ENCODE measurements at regions not wholly inside any gene's neighbourhood (a gene's known extent, or its start where the extent isn't known, plus 50 kb on each side); places are given as distances from the start of the nearest gene placed in this dataset.

DNA sequence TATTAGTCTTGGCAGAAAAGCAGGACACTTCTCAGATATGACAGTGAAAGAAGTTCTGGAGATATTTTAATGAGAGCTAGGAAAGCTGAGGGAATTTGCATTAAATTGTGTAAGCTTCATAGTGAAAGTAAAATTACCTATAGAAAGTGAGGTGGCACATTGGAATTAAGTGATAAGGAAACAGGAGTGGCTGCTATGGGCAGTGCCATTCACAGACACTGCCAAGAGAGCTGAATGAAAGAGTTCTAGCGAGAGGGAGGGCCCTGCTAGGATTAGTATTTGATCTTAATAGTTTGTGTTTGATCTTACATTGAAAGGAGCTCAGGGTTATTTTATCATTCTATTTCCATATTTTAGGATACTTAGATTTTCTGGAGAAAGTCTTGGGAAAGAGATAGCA lies 351.9 kb downstream of the DDX10 start:
- TF ChIP-seq, protein P1, sequence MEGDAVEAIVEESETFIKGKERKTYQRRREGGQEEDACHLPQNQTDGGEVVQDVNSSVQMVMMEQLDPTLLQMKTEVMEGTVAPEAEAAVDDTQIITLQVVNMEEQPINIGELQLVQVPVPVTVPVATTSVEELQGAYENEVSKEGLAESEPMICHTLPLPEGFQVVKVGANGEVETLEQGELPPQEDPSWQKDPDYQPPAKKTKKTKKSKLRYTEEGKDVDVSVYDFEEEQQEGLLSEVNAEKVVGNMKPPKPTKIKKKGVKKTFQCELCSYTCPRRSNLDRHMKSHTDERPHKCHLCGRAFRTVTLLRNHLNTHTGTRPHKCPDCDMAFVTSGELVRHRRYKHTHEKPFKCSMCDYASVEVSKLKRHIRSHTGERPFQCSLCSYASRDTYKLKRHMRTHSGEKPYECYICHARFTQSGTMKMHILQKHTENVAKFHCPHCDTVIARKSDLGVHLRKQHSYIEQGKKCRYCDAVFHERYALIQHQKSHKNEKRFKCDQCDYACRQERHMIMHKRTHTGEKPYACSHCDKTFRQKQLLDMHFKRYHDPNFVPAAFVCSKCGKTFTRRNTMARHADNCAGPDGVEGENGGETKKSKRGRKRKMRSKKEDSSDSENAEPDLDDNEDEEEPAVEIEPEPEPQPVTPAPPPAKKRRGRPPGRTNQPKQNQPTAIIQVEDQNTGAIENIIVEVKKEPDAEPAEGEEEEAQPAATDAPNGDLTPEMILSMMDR (IDR thresholded peaks at IDR 0.05): no peak
- H3K4me1 ChIP-seq (ENCODE audit: low read depth): no peaks in the 10 kb centered on the region
- no peak for DNase-seq
- no peak for ATAC-seq
- H3K9me3 ChIP-seq: no peaks in the 10 kb centered on the region
- no peak overlapping the region for H3K4me3 ChIP-seq
- no peaks in the 10 kb centered on the region for H3K36me3 ChIP-seq (ENCODE audit: low read depth)
- intact Hi-C loops (cut with DNase I, micrococcal nuclease): no loop called here

DNA sequence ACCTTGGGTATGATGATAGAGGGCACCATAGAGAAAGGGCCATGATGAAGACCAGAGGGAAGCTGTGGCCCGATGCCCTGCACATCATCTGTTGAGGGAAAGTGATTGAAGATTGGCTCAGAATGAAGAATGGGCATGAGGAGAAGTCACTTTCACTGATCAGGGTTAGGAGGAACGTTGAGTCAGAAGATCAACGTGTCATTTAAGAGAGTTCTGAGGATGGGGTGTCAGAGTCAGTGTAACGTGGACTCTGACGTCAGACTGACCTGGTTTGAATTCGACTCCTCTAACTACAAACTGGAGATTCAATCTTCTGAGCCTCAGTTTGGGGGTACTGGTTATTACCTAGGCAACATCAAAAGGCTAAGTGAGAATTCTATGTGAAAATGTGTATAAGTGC lies 352.6 kb downstream of the DDX10 start:
- TF ChIP-seq, protein P1 (IDR thresholded peaks at IDR 0.05): no peak
- no peak overlapping the region for H3K4me3 ChIP-seq
- intact Hi-C loops (cut with DNase I, micrococcal nuclease): no loop called here
- no peaks in the 10 kb centered on the region for H3K4me1 ChIP-seq (ENCODE audit: low read depth)
- DNase-seq: no peak
- no peaks in the 10 kb centered on the region for H3K36me3 ChIP-seq (ENCODE audit: low read depth)
- H3K9me3 ChIP-seq: no peaks in the 10 kb centered on the region
- no peak for ATAC-seq

- DNase-seq (no peak), ATAC-seq (no peak)
- no peaks in the 10 kb centered on the region for H3K9me3 ChIP-seq
- H3K4me1 ChIP-seq (ENCODE audit: low read depth): no peaks in the 10 kb centered on the region
- no peaks in the 10 kb centered on the region for H3K36me3 ChIP-seq (ENCODE audit: low read depth)
- TF ChIP-seq, protein P1 (IDR thresholded peaks at IDR 0.05): no peak
- no peak overlapping the region for H3K4me3 ChIP-seq
- intact Hi-C loops (cut with DNase I, micrococcal nuclease): no loop called here
These were observed 353.8 kb downstream of the DDX10 start for GRCh38 chr11:109018639-109019038.

DNA sequence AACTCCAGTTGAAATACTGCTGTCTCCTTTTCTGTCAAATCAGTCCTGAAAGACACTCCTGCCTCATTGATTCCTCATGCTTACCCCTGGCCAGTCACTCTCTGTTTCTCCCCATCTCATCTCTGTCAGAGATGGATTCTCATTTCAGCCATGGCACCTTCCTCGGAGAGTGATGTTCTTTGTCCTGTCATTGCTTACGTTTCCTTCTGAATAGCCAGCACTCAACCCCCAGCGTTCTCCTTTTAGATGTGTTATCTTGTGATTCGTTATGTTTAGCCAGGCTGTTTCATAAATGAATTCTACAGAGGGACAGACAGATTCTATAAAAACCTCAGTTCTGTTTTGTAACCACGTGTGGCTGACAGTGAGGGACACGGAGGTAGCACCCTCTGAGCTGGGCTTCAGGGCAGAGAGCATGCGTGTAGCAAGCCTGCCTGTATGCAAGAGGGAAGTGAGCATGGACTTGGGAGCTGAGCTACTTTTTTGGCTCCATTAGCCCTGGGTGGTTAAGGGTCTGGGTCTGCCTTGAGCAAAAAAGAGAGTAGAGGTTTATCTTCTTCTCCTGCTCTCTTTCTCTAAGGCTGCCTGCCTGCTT lies 354.6 kb downstream of the DDX10 start:
- H3K9me3 ChIP-seq: no peaks in the 10 kb centered on the region
- no peak for ATAC-seq
- TF ChIP-seq, protein P1 (IDR thresholded peaks at IDR 0.05): no peak
- H3K4me1 ChIP-seq (ENCODE audit: low read depth): no peaks in the 10 kb centered on the region
- no peaks in the 10 kb centered on the region for H3K36me3 ChIP-seq (ENCODE audit: low read depth)
- no peak for DNase-seq
- intact Hi-C loops (cut with DNase I, micrococcal nuclease): no loop called here
- no peak overlapping the region for H3K4me3 ChIP-seq

GRCh38 chr11:109023036-109023435 lies 358.2 kb downstream of the DDX10 start:
- TF ChIP-seq, protein P1 (IDR thresholded peaks at IDR 0.05): no peak
- no peak for ATAC-seq
- Histone ChIP-seq H3K36me3 (ENCODE audit: low read depth) (no peaks in the 10 kb centered on the region), H3K9me3 (no peaks in the 10 kb centered on the region), H3K4me3 (no peak overlapping the region), H3K4me1 (ENCODE audit: low read depth) (no peaks in the 10 kb centered on the region)
- intact Hi-C loops (cut with DNase I, micrococcal nuclease): no loop called here
- peak in 1 of 3 donors; percentile 2 for DNase-seq
